GM13977 (cell line): ENCODE measurements at regions not wholly inside any gene's neighbourhood (a gene's known extent, or its start where the extent isn't known, plus 50 kb on each side); places are given as distances from the start of the nearest gene placed in this dataset.

Source experiments
- DNase-seq: peaks from one replicate; pipeline ENCODE4 v3.0.0; 2012; ENCODE audit warnings: low spot score
- in situ Hi-C: fragments of 300-500 bp; cut with MboI; formaldehyde crosslinking; loops from one replicate; pipeline ENCODE4 v1.12.0; 2022; ENCODE audit warnings: low sequenced_read_pairs, low pct_unique_long_range_greater_than_20kb, mixed read lengths, inconsistent platforms; ENCODE audit not compliant: unreplicated experiment
- TF ChIP-seq, protein P1 (sequence below): IDR thresholded peaks from 2 replicates; pipeline ENCODE4 v1.5.1; 2012; ENCODE audit warnings: mild to moderate bottlenecking, control low read depth; ENCODE audit not compliant: insufficient read depth; ENCODE audit errors: extremely low read depth, missing control alignments

DNA sequence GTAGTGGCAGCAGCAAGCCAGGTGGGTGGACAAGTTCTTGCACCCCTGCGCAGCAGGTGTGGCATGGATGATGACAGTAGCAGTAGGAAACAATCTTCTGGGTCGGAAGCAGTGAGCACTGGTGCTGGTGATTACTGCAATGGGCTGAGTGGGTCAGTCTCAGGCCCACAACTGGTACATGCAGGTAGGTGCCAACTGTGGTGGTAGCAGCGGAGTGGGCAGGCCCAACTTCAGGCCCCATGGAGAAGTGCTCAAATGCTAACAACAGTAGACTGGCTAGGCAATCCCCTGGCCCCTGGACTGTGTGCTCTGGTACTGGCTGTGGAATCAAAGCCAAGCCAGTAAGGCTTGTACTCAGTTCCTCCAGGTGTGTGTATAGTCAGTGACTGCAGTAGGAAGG lies 413.7 kb downstream of the PDGFC start:
- TF ChIP-seq, protein P1, sequence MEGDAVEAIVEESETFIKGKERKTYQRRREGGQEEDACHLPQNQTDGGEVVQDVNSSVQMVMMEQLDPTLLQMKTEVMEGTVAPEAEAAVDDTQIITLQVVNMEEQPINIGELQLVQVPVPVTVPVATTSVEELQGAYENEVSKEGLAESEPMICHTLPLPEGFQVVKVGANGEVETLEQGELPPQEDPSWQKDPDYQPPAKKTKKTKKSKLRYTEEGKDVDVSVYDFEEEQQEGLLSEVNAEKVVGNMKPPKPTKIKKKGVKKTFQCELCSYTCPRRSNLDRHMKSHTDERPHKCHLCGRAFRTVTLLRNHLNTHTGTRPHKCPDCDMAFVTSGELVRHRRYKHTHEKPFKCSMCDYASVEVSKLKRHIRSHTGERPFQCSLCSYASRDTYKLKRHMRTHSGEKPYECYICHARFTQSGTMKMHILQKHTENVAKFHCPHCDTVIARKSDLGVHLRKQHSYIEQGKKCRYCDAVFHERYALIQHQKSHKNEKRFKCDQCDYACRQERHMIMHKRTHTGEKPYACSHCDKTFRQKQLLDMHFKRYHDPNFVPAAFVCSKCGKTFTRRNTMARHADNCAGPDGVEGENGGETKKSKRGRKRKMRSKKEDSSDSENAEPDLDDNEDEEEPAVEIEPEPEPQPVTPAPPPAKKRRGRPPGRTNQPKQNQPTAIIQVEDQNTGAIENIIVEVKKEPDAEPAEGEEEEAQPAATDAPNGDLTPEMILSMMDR = no peak
- in situ Hi-C loops = no loop called here
- DNase-seq = no peak

DNA sequence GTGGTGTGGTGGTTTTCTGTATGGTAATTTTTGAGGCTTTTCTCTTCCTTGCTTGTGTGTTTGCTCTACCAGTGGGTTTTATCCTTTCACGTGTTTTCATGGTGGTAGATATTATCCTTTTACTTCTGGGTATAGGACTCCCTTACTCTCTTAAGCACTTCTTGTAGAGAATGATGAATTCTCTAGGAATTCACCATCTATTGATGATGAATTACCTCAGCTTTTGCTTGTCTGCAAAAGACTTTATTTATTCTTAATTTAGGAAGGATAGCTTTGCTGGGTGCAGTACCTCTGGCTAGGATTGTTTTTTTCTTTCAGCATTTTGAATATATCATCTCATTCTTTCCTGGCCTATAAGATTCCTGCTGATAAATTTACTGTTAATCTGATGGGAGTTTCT lies 415.3 kb downstream of the PDGFC start:
- DNase-seq = no peak
- TF ChIP-seq, protein P1 = no peak

DNA sequence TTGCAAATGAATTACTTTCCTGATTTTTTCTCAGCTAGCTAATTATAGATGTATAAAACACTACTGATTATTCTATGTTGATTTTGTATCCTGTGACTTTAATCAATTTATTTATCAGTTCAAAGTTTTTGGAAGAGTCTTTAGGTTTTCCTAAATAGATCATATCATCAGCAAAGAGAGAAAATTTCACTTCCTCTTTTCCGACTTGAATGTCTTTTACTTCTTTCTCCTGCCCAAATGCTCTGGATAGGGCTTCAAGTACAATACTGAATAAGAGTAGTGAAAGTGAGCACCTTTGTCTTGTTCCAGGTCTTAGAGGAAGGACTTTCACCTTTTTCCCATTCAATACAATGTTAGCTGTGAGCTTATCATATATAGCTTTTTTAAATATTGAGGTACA lies 417.9 kb downstream of the PDGFC start:
- in situ Hi-C loops = no loop called here
- DNase-seq = no peak
- TF ChIP-seq, protein P1 = no peak

More for the DNA sequence above, 415.3 kb downstream of the PDGFC start:
- in situ Hi-C loops = no loop called here

DNA sequence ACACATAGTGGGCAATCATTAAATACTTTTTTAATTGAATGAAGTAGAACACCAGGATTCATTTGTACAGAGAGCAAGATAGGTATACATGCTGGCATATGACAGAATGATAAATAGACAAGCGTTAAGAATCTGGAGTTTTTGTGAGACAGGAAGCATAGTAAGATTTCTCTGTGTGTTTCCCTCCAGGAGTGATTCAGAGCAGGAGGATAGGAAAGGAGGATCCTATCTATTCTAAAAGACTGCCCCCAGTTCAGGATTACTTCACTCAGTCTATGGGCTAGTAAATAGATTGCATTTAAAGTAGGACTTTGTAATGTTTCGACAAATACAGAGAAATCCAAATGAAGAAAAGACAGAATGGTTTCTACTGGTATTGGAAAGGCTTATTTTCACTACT lies 423.7 kb downstream of the PDGFC start:
- TF ChIP-seq, protein P1 = no peak
- DNase-seq = no peak
- in situ Hi-C loops = no loop called here

DNA sequence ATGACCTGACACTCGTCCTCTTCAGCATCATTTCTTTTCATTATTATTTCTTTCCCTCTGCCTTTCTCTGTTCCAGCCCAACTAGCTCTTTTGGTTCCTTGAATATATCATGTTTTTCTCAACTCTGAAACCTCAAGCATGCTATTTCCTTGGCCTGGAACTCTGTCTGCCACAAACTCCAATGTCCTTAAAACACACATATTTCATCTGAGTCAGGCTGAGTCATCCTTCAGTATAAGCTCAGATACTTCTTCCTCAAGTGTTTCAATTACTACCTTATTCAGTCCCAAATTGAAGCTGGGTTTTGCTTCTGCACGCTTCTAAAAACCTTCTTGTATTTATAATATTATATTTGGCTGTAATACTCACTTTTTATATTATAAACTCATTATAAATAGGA lies 424.2 kb downstream of the PDGFC start:
- TF ChIP-seq, protein P1 = no peak
- DNase-seq = no peak
- in situ Hi-C loops = no loop called here

DNA sequence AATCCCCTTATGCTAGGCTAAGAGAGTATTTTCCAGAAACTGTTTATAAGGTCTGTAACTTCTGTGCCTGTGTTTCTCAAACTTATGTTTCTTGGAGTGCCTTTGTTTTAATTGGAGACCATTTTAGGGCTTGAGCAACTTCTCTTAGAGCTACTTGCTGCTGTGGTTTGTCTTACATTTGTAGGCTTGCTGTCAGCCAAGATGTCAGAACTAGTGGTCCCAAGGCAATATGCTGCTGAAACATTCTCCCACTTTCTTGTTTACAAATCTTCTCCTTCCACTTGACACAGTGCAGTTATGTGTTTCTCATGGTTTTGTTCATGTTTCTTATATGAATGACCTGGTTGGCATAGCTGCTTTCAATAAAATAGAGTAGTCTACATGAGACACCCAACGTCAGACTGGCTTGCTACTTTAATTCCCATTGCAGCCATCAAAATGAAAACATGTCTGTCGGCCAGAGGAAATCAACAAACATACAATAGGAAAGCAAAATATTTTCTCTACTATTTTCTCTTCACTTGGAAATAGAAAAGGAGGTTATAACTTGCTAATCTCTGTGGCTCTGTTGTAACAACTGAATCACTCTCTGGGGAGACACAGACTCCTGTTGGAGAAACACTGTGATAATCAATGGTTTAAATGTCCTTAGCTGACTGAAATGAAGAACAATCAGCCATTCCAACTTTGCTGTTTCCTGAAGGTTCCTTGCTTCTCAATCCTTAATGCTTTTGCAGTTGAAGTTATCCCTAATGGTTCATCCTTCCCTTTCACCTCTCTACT lies 426.4 kb downstream of the PDGFC start:
- TF ChIP-seq, protein P1 = no peak
- DNase-seq = no peak
- in situ Hi-C loops = no loop called here
